ENCODE measurements at regions not wholly inside any gene's neighbourhood (a gene's known extent, or its start where the extent isn't known, plus 50 kb on each side); places are given as distances from the start of the nearest gene placed in this dataset.
"Not testable (repeated sequence)": the region's sequence is repeated elsewhere in the genome, so short reads cannot be mapped to it uniquely, and the experiment has no call there.

- TF ChIP-seq CTCF, POLR2A (IDR thresholded peaks at IDR 0.05): not testable (repeated sequence)
These were observed 255.1 kb upstream of the DUSP10 start for GRCh38 chr1:221997012-221997411.
